Activated CD8-positive, alpha-beta T cell treated with anti-CD3 and anti-CD28 coated beads, Interleukin-2, amount 10 ng/mL, durations not matched to agents 7 days and 5 days (primary cell): ENCODE measurements at regions not wholly inside any gene's neighbourhood (a gene's known extent, or its start where the extent isn't known, plus 50 kb on each side); places are given as distances from the start of the nearest gene placed in this dataset.

Experiments
- ATAC-seq: fragments of 150-1000 bp; cut with Tn5 transposase; one replicate; pipeline ENCODE4 v1.10.0; 2021; ENCODE audit warnings: moderate library complexity
- CTCF ChIA-PET: fragments of 350-600 bp; sonication (Branson Sonifier 250); formaldehyde crosslinking; loops from one replicate; lab custom pipeline; 2021; ENCODE audit warnings: antibody characterized with exemption; lab: Charles Lee
- POLR2A ChIA-PET: fragments of 350-600 bp; sonication (Branson Sonifier 250); formaldehyde crosslinking; loops from one replicate; lab custom pipeline; 2021; ENCODE audit warnings: antibody characterized with exemption; lab: Charles Lee
- DNase-seq: peaks from one replicate; pipeline ENCODE4 v3.0.0-alpha.2; 2020
- H3K27ac Mint-ChIP-seq: one replicate; pipeline ENCODE4 v1.8.0; 2021; ENCODE audit warnings: mild to moderate bottlenecking, mixed read lengths
- H3K27me3 Mint-ChIP-seq: one replicate; pipeline ENCODE4 v1.8.0; 2021; ENCODE audit warnings: low read depth, mixed read lengths
- H3K36me3 Mint-ChIP-seq: one replicate; pipeline ENCODE4 v1.8.0; 2021; ENCODE audit warnings: low read depth, mixed read lengths
- H3K4me1 Mint-ChIP-seq: one replicate; pipeline ENCODE4 v1.8.0; 2021; ENCODE audit warnings: low read depth, mixed read lengths
- H3K4me3 Mint-ChIP-seq: one replicate; pipeline ENCODE4 v1.8.0; 2021; ENCODE audit warnings: mild to moderate bottlenecking, mixed read lengths
- H3K9me3 Mint-ChIP-seq: one replicate; pipeline ENCODE4 v1.8.0; 2022; ENCODE audit warnings: mixed read lengths; ENCODE audit not compliant: insufficient read depth

- ChIA-PET POLR2A (interaction anchor here (0.6 kb wide), 1 partner anchor 153 kb away, joined by 3 read pairs; no protein-coding TSS in a partner anchor), CTCF (interaction anchor here (0.6 kb wide), 1 partner anchor 195 kb away, joined by 3 read pairs; no protein-coding TSS in a partner anchor)
- no peaks in the 10 kb centered on the region for H3K4me1 Mint-ChIP-seq
- ATAC-seq = no peak
- H3K27me3 Mint-ChIP-seq = no peaks in the 10 kb centered on the region
- H3K36me3 Mint-ChIP-seq = peaks cover 7% of the 10 kb centered on the region
- H3K9me3 Mint-ChIP-seq = peaks cover 19% of the 10 kb centered on the region
- H3K4me3 Mint-ChIP-seq = no peak overlapping the region
- DNase-seq = no peak
- H3K27ac Mint-ChIP-seq = no peak overlapping the region
Observed at GRCh38 chr13:33891196-33891742, 73.3 kb downstream of the RFC3 start.

DNA sequence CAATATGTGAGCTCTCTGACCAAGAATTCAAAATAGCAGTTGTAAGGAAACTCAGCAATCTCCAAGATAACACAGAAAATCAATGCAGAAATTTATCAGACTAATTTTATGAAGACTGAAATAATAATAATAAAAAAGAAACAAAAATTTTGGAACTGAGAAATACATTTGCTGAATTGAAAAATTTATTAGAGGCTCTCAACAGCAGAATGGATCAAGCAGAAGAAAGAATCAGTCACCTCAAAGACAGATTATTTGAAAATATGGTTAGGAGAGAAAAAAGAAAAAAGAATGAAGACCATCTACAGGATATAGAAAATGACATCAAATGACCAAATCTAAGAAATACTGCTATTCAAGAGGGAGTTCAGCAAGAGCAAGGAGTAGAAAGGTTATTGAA, 75.6 kb downstream of the RFC3 start:
- H3K4me3 Mint-ChIP-seq = no peak overlapping the region
- no peak for ATAC-seq
- H3K27ac Mint-ChIP-seq = no peak overlapping the region
- ChIA-PET CTCF (no interaction called here), POLR2A (no interaction called here)
- peaks cover 8% of the 10 kb centered on the region for H3K36me3 Mint-ChIP-seq
- H3K9me3 Mint-ChIP-seq = peaks cover 36% of the 10 kb centered on the region
- H3K27me3 Mint-ChIP-seq = no peaks in the 10 kb centered on the region
- H3K4me1 Mint-ChIP-seq = no peaks in the 10 kb centered on the region
- no peak for DNase-seq

GRCh38 chr13:33904431-33904830, 86.5 kb downstream of the RFC3 start:
- H3K27ac Mint-ChIP-seq = no peak overlapping the region
- no peaks in the 10 kb centered on the region for H3K36me3 Mint-ChIP-seq
- DNase-seq (no peak), ATAC-seq (no peak)
- no peaks in the 10 kb centered on the region for H3K27me3 Mint-ChIP-seq
- POLR2A ChIA-PET = no interaction called here
- H3K9me3 Mint-ChIP-seq = peaks cover 2% of the 10 kb centered on the region
- CTCF ChIA-PET = no interaction called here
- no peak overlapping the region for H3K4me3 Mint-ChIP-seq
- H3K4me1 Mint-ChIP-seq = no peaks in the 10 kb centered on the region

GRCh38 chr13:33908116-33908515, 90.2 kb downstream of the RFC3 start:
- POLR2A ChIA-PET = no interaction called here
- no peaks in the 10 kb centered on the region for H3K36me3 Mint-ChIP-seq
- DNase-seq (no peak), ATAC-seq (no peak)
- H3K4me3 Mint-ChIP-seq = no peak overlapping the region
- no peaks in the 10 kb centered on the region for H3K27me3 Mint-ChIP-seq
- CTCF ChIA-PET = no interaction called here
- no peaks in the 10 kb centered on the region for H3K9me3 Mint-ChIP-seq
- H3K4me1 Mint-ChIP-seq = no peaks in the 10 kb centered on the region
- H3K27ac Mint-ChIP-seq = no peak overlapping the region

DNA sequence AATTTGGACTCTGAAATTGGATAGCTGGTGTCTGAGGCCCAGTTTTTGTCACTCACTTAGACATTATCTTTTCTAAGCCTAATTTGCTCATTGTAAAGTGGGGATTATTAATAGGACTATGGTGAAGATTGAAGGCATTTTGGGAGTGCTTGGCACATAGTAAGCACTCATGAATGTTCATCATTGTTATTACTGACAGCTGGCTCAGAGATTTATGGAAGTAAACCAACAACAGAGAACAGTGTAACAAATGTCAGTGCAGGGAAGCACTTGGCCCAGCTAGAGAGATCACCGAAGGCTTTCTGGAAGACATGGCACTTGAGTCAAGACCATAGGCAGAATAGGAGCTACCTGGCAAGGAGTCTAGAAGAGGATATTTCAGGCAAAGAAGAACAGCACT, 92.3 kb downstream of the RFC3 start:
- CTCF ChIA-PET = no interaction called here
- Mint-ChIP-seq H3K36me3 (no peaks in the 10 kb centered on the region), H3K9me3 (no peaks in the 10 kb centered on the region), H3K4me1 (no peaks in the 10 kb centered on the region), H3K27me3 (no peaks in the 10 kb centered on the region), H3K4me3 (no peak overlapping the region), H3K27ac (no peak overlapping the region)
- ATAC-seq (no peak), DNase-seq (no peak)
- POLR2A ChIA-PET = no interaction called here

GRCh38 chr13:33911521-33911920, 93.6 kb downstream of the RFC3 start:
- ATAC-seq (no peak), DNase-seq (no peak)
- POLR2A ChIA-PET = no interaction called here
- Mint-ChIP-seq H3K4me3 (no peak overlapping the region), H3K27me3 (no peaks in the 10 kb centered on the region), H3K9me3 (no peaks in the 10 kb centered on the region), H3K4me1 (no peaks in the 10 kb centered on the region), H3K27ac (no peak overlapping the region), H3K36me3 (no peaks in the 10 kb centered on the region)
- CTCF ChIA-PET = interaction anchor here (1.3 kb wide), 1 partner anchor 19 kb away, joined by 3 read pairs; no protein-coding TSS in a partner anchor

DNA sequence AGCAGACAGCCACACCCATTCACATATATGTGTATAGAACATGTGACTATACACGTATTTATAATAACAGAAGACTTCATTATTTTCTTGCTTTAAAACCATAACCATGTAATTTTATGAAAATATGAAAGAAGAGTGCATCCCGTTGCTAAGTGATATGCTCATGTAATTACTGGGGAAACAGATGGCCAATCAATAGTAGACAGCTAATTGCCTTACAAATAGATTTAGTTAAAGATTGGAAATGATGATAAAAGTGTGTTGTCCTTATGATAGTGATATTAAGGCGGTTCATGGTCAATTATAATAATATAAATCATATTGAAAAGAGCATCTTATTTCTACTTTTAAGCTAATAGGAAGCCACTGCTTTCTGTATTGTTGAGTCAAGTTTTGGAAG, 95.9 kb downstream of the RFC3 start:
- H3K36me3 Mint-ChIP-seq = no peaks in the 10 kb centered on the region
- H3K4me1 Mint-ChIP-seq = no peaks in the 10 kb centered on the region
- no peaks in the 10 kb centered on the region for H3K27me3 Mint-ChIP-seq
- no peak overlapping the region for H3K27ac Mint-ChIP-seq
- ChIA-PET CTCF (no interaction called here), POLR2A (no interaction called here)
- DNase-seq (no peak), ATAC-seq (no peak)
- no peaks in the 10 kb centered on the region for H3K9me3 Mint-ChIP-seq
- H3K4me3 Mint-ChIP-seq = no peak overlapping the region

- no peaks in the 10 kb centered on the region for H3K9me3 Mint-ChIP-seq
- ChIA-PET CTCF (interaction anchor here (0.7 kb wide), 1 partner anchor 13 kb away, joined by 3 read pairs; no protein-coding TSS in a partner anchor), POLR2A (no interaction called here)
- H3K27me3 Mint-ChIP-seq = no peaks in the 10 kb centered on the region
- no peak for ATAC-seq
- no peak for DNase-seq
- H3K4me3 Mint-ChIP-seq = no peak overlapping the region
- no peaks in the 10 kb centered on the region for H3K4me1 Mint-ChIP-seq
- H3K36me3 Mint-ChIP-seq = no peaks in the 10 kb centered on the region
- H3K27ac Mint-ChIP-seq = no peak overlapping the region
Observed at GRCh38 chr13:33917190-33917589, 99.2 kb downstream of the RFC3 start.

- no peak for ATAC-seq
Observed at GRCh38 chr13:33918199-33918932, 100.4 kb downstream of the RFC3 start.

DNA sequence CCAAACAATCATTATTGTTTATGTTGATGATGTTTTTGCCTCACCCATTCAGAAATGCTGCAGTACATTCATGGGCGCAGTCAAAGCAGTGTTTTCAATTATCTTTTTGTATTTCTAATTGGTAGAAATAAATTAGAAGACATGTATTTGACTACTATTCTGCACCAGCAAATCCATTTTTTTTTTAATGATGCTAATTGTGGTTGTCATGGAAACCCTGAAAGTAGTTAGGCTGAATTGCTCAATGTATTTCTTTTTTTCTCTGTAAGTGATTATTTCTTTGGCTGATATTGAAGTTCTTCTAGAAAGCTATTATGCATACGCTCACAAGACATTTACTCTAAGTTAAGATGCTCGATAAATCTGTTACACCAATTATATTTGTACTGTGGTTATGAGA, 101.2 kb downstream of the RFC3 start:
- Mint-ChIP-seq H3K36me3 (no peaks in the 10 kb centered on the region), H3K4me3 (no peak overlapping the region), H3K9me3 (no peaks in the 10 kb centered on the region), H3K27ac (no peak overlapping the region), H3K4me1 (no peaks in the 10 kb centered on the region), H3K27me3 (no peaks in the 10 kb centered on the region)
- ChIA-PET POLR2A (no interaction called here), CTCF (no interaction called here)
- no peak for DNase-seq
- ATAC-seq = no peak

More at GRCh38 chr13:33918199-33918932, 100.4 kb downstream of the RFC3 start:
- POLR2A ChIA-PET = no interaction called here
- CTCF ChIA-PET = no interaction called here
- Mint-ChIP-seq H3K36me3 (no peaks in the 10 kb centered on the region), H3K4me3 (no peak overlapping the region), H3K9me3 (no peaks in the 10 kb centered on the region), H3K27me3 (no peaks in the 10 kb centered on the region), H3K27ac (no peak overlapping the region), H3K4me1 (no peaks in the 10 kb centered on the region)
- no peak for DNase-seq

DNA sequence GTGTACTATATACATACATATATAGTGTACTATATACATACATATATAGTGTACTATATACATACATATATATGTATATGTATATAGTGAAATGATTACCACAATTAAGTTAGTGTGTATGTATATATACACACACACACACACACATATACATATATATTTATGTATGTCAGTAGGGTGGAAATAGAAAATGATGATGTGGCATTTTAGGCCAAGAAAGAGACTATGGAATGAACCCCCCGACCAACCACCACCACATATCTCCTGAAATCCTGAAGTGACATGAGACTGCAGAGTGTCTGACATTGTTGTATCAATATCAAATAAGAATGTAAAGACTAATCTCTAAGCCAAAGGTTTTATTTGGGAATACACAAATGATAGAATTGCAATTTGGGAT, 107.6 kb downstream of the RFC3 start:
- ChIA-PET POLR2A (no interaction called here), CTCF (no interaction called here)
- Mint-ChIP-seq H3K9me3 (no peaks in the 10 kb centered on the region), H3K27me3 (no peaks in the 10 kb centered on the region), H3K36me3 (no peaks in the 10 kb centered on the region), H3K4me1 (no peaks in the 10 kb centered on the region), H3K4me3 (no peak overlapping the region), H3K27ac (no peak overlapping the region)
- no peak for DNase-seq
- ATAC-seq = no peak

DNA sequence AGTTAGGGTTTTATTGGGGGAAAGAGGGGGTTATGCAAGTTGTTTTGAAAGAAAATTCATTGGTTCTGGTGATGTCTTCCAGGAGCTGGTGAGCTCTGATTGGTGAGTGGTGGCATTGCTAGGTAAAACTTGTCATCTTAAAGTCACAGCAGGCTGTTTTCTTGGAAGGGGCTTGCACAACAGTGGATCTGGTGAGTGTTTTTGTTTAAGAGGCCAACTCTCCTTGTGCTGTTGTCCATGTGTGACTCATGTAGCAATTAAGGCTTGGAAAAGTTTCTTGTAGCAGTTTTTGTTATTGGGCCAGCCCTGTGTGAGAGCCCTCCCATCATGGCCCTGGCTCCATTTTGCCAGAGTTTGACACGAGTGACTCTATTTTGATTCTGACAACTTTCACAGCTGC, 109.4 kb downstream of the RFC3 start:
- Mint-ChIP-seq H3K9me3 (no peaks in the 10 kb centered on the region), H3K27ac (no peak overlapping the region), H3K4me3 (no peak overlapping the region), H3K4me1 (no peaks in the 10 kb centered on the region), H3K27me3 (no peaks in the 10 kb centered on the region), H3K36me3 (no peaks in the 10 kb centered on the region)
- POLR2A ChIA-PET = no interaction called here
- CTCF ChIA-PET = no interaction called here
- ATAC-seq = no peak
- DNase-seq = no peak
